RWPE2 (cell line): ENCODE measurements at regions not wholly inside any gene's neighbourhood (a gene's known extent, or its start where the extent isn't known, plus 50 kb on each side); places are given as distances from the start of the nearest gene placed in this dataset.

Source experiments
- ATAC-seq: fragments of 200-7000 bp; cut with Tn5 transposase; 3 replicates; pipeline ENCODE4 v1.9.1; 2021; ENCODE audit warnings: low read depth
- DNase-seq: peaks from one replicate; pipeline ENCODE4 v3.0.0-alpha.2; 2020; ENCODE audit warnings: low spot score
- H3K27ac ChIP-seq: fragments of 450-650 bp; 2 replicates; pipeline ENCODE4 v1.5.1; 2017; ENCODE audit warnings: mild to moderate bottlenecking; ENCODE audit not compliant: poor library complexity, severe bottlenecking
- H3K27me3 ChIP-seq: fragments of 250-450 bp; sonication (Bioruptor Pico); 2 replicates; pipeline ENCODE4 v1.5.1; 2021; ENCODE audit warnings: mild to moderate bottlenecking, moderate library complexity; ENCODE audit not compliant: insufficient read depth, poor library complexity, severe bottlenecking
- H3K36me3 ChIP-seq: fragments of 250-450 bp; sonication (Bioruptor Pico); 2 replicates; pipeline ENCODE4 v1.5.1; 2020; ENCODE audit warnings: low read depth, mild to moderate bottlenecking, moderate library complexity
- H3K4me1 ChIP-seq: fragments of 250-450 bp; sonication (Bioruptor Pico); 2 replicates; pipeline ENCODE4 v1.5.1; 2021; ENCODE audit warnings: mild to moderate bottlenecking, moderate library complexity; ENCODE audit not compliant: insufficient read depth, poor library complexity, severe bottlenecking
- H3K4me3 ChIP-seq: fragments of 250-450 bp; sonication (Bioruptor Pico); 2 replicates; pipeline ENCODE4 v1.5.1; 2021; ENCODE audit warnings: mild to moderate bottlenecking, moderate library complexity; ENCODE audit not compliant: severe bottlenecking
- H3K9me3 ChIP-seq: fragments of 250-450 bp; sonication (Bioruptor Pico); 2 replicates; pipeline ENCODE4 v1.5.1; 2021; ENCODE audit warnings: mild to moderate bottlenecking, moderate library complexity; ENCODE audit not compliant: severe bottlenecking
- CTCF ChIP-seq: fragments of 450-650 bp; IDR thresholded peaks from one replicate; pipeline ENCODE4 v1.5.1; 2017; ENCODE audit warnings: mild to moderate bottlenecking, moderate library complexity; ENCODE audit not compliant: poor library complexity, severe bottlenecking

- Histone ChIP-seq H3K27me3 (no peaks in the 10 kb centered on the region), H3K4me1 (no peaks in the 10 kb centered on the region), H3K4me3 (no peak overlapping the region), H3K36me3 (no peaks in the 10 kb centered on the region), H3K27ac (no peak overlapping the region), H3K9me3 (no peaks in the 10 kb centered on the region)
- TF ChIP-seq CTCF = no peak
- DNase-seq = no peak
- no peak for ATAC-seq
Observed at GRCh38 chr12:115864396-115864795, 413.1 kb downstream of the MED13L start.

GRCh38 chr12:115860619-115861018 is 416.9 kb downstream of the MED13L start:
- Histone ChIP-seq H3K4me3 (no peak overlapping the region), H3K27me3 (no peaks in the 10 kb centered on the region), H3K9me3 (no peaks in the 10 kb centered on the region), H3K36me3 (no peaks in the 10 kb centered on the region), H3K4me1 (no peaks in the 10 kb centered on the region), H3K27ac (no peak overlapping the region)
- DNase-seq (no peak), ATAC-seq (no peak)
- no peak for TF ChIP-seq CTCF

GRCh38 chr12:115859231-115859630 is 418.3 kb downstream of the MED13L start:
- Histone ChIP-seq H3K4me3 (no peak overlapping the region), H3K9me3 (no peaks in the 10 kb centered on the region), H3K27me3 (no peaks in the 10 kb centered on the region), H3K27ac (no peak overlapping the region), H3K4me1 (no peaks in the 10 kb centered on the region), H3K36me3 (no peaks in the 10 kb centered on the region)
- TF ChIP-seq CTCF = no peak
- DNase-seq (no peak), ATAC-seq (no peak)

- Histone ChIP-seq H3K36me3 (no peaks in the 10 kb centered on the region), H3K4me1 (no peaks in the 10 kb centered on the region), H3K9me3 (no peaks in the 10 kb centered on the region), H3K27ac (no peak overlapping the region), H3K27me3 (no peaks in the 10 kb centered on the region), H3K4me3 (no peak overlapping the region)
- ATAC-seq (no peak), DNase-seq (no peak)
- TF ChIP-seq CTCF = no peak
Observed at GRCh38 chr12:115857923-115858322, 419.6 kb downstream of the MED13L start.

GRCh38 chr12:115857160-115857920 is 420.2 kb downstream of the MED13L start:
- Histone ChIP-seq H3K4me1 (no peaks in the 10 kb centered on the region), H3K9me3 (no peaks in the 10 kb centered on the region), H3K36me3 (no peaks in the 10 kb centered on the region), H3K27me3 (no peaks in the 10 kb centered on the region), H3K27ac (no peak overlapping the region), H3K4me3 (no peak overlapping the region)
- DNase-seq (no peak), ATAC-seq (no peak)
- no peak for TF ChIP-seq CTCF
